Aorta (tissue), 5 donors: ENCODE measurements at regions not wholly inside any gene's neighbourhood (a gene's known extent, or its start where the extent isn't known, plus 50 kb on each side); places are given as distances from the start of the nearest gene placed in this dataset.
"Not testable (repeated sequence)": the region's sequence is repeated elsewhere in the genome, so short reads cannot be mapped to it uniquely, and the experiment has no call there.

Source experiments
- ATAC-seq: fragments of 200-7000 bp; cut with Tn5 transposase; one replicate; pipeline ENCODE4 v1.9.1; 2022; ENCODE audit warnings: moderate library complexity; ENCODE audit not compliant: low FRiP score
- DNase-seq, 2 donors: peaks; one replicate each; pipeline ENCODE4 v3.0.0-alpha.2; 2020
- H3K27ac ChIP-seq, 2 donors: one replicate each; pipeline ENCODE4 v1.5.1; 2013; ENCODE audit warnings: low read length in 2 of 2, mild to moderate bottlenecking in 2 of 2, moderate library complexity in 2 of 2, control low read depth in 1 of 2, inconsistent platforms in 1 of 2, low read depth in 1 of 2
- H3K27me3 ChIP-seq, 2 donors: one replicate each; pipeline ENCODE4 v1.6.1; 2013; ENCODE audit warnings: control low read depth in 1 of 2, low read length in 1 of 2, mild to moderate bottlenecking in 1 of 2, moderate library complexity in 1 of 2; ENCODE audit not compliant: insufficient read depth in 2 of 2, control insufficient read depth in 1 of 2
- H3K36me3 ChIP-seq, 2 donors: one replicate each; pipeline ENCODE4 v1.6.1; 2013; ENCODE audit warnings: control low read depth in 1 of 2, low read length in 1 of 2, mild to moderate bottlenecking in 1 of 2; ENCODE audit not compliant: insufficient read depth in 2 of 2, control insufficient read depth in 1 of 2
- H3K4me1 ChIP-seq, 2 donors: one replicate each; pipeline ENCODE4 v1.6.1; 2013; ENCODE audit warnings: low read length in 2 of 2, control low read depth in 1 of 2, mild to moderate bottlenecking in 1 of 2, moderate library complexity in 1 of 2; ENCODE audit not compliant: insufficient read depth in 2 of 2, control insufficient read depth in 1 of 2
- H3K4me3 ChIP-seq, 2 donors: one replicate each; pipeline ENCODE4 v1.5.1; 2013; ENCODE audit warnings: low read length in 2 of 2, control low read depth in 1 of 2, mild to moderate bottlenecking in 1 of 2
- H3K9me3 ChIP-seq: one replicate; pipeline ENCODE4 v1.6.1; 2013; ENCODE audit warnings: mild to moderate bottlenecking, low read length; ENCODE audit not compliant: control insufficient read depth
- WGBS, 2 donors: extraction: QIAGEN DNeasy Blood & Tissue Kit; methylation state at CpG; one replicate each; pipeline ENCODE4 v1.1.7; 2013; 5-methylcytosine and 5-hydroxymethylcytosine counted together
- intact Hi-C, 2 donors: fragments of 100-400 bp; cut with DNase I; formaldehyde crosslinking; loops; one replicate each; pipeline versions ENCODE4 v1.14.2 to v1.15.0; 2022
- donor health status: healthy with polysubstance abuse.
- donor health status: Bipolar disorder and iron deficiency.
- donor health status: DM: no; HTN: no; CAD: no.
- donor health status: DM: no; HTN: no; CAD: no.
- donor health status: DM: yes; HTN: yes; CAD: no.

- no peak overlapping the region for H3K4me3 ChIP-seq
- no peak for ATAC-seq
- H3K36me3 ChIP-seq: no peaks in the 10 kb centered on the region
- 52 to 65% methylated on average over 1 of the region's 1 CpG for WGBS, 2 donors
- H3K9me3 ChIP-seq: no peaks in the 10 kb centered on the region
- intact Hi-C loops: no loop called here
- H3K4me1 ChIP-seq: no peaks in the 10 kb centered on the region
- DNase-seq: no peak
- H3K27me3 ChIP-seq: no peaks in the 10 kb centered on the region
- no peak overlapping the region for H3K27ac ChIP-seq
These were observed 96.3 kb upstream of the IMMP2L start for GRCh38 chr7:111658546-111658945.

- no peak for DNase-seq
- Histone ChIP-seq H3K4me1 (no peaks in the 10 kb centered on the region), H3K36me3 (no peaks in the 10 kb centered on the region), H3K4me3 (no peak overlapping the region), H3K27me3 (no peaks in the 10 kb centered on the region), H3K27ac (no peak overlapping the region), H3K9me3 (no peaks in the 10 kb centered on the region)
- no peak for ATAC-seq
- intact Hi-C loops: no loop called here
- 48 to 54% methylated on average over 3 of the region's 3 CpGs for WGBS, 2 donors
These were observed 94.7 kb upstream of the IMMP2L start for GRCh38 chr7:111657018-111657417.

- intact Hi-C loops: no loop called here
- Histone ChIP-seq H3K4me1 (no peaks in the 10 kb centered on the region), H3K27me3 (no peaks in the 10 kb centered on the region), H3K36me3 (no peaks in the 10 kb centered on the region), H3K27ac (no peak overlapping the region), H3K4me3 (no peak overlapping the region), H3K9me3 (no peaks in the 10 kb centered on the region)
- 58 to 65% methylated on average over 6 of the region's 6 CpGs for WGBS, 2 donors
- DNase-seq (no peak), ATAC-seq (no peak)
These were observed 92.1 kb upstream of the IMMP2L start for GRCh38 chr7:111654343-111654742.

GRCh38 chr7:111653846-111654245 lies 91.6 kb upstream of the IMMP2L start:
- no peaks in the 10 kb centered on the region for H3K9me3 ChIP-seq
- WGBS, 2 donors: 94 to 95% methylated on average over 3 of the region's 3 CpGs
- H3K36me3 ChIP-seq: no peaks in the 10 kb centered on the region
- ATAC-seq: no peak
- H3K4me3 ChIP-seq: no peak overlapping the region
- H3K27me3 ChIP-seq: no peaks in the 10 kb centered on the region
- intact Hi-C loops: no loop called here
- H3K27ac ChIP-seq: no peak overlapping the region
- no peak for DNase-seq
- no peaks in the 10 kb centered on the region for H3K4me1 ChIP-seq

GRCh38 chr7:111650456-111650999 lies 88.2 kb upstream of the IMMP2L start:
- H3K27me3 ChIP-seq: no peaks in the 10 kb centered on the region
- H3K36me3 ChIP-seq: no peaks in the 10 kb centered on the region
- H3K27ac ChIP-seq: no peak overlapping the region
- no peak for DNase-seq
- ATAC-seq: no peak
- H3K4me3 ChIP-seq: no peak overlapping the region
- no peaks in the 10 kb centered on the region for H3K4me1 ChIP-seq
- WGBS, 2 donors: 18 to 23% methylated on average over 5 of the region's 5 CpGs
- H3K9me3 ChIP-seq: no peaks in the 10 kb centered on the region
- intact Hi-C loops: no loop called here

- intact Hi-C loops: no loop called here
- ATAC-seq: no peak
These were observed 85.6 kb upstream of the IMMP2L start for GRCh38 chr7:111647881-111648280.

GRCh38 chr7:111644595-111644994 lies 82.3 kb upstream of the IMMP2L start:
- H3K27ac ChIP-seq, H3K36me3 ChIP-seq, H3K4me1 ChIP-seq, intact Hi-C loops, H3K27me3 ChIP-seq, DNase-seq, H3K4me3 ChIP-seq, H3K9me3 ChIP-seq, ATAC-seq: not testable (repeated sequence)
- WGBS, 2 donors: 89 to 94% methylated on average over 14 of the region's 14 CpGs

More at GRCh38 chr7:111647881-111648280, 85.6 kb upstream of the IMMP2L start:
- 69 to 80% methylated on average over 4 of the region's 4 CpGs for WGBS, 2 donors
- H3K4me1 ChIP-seq: no peaks in the 10 kb centered on the region
- no peaks in the 10 kb centered on the region for H3K9me3 ChIP-seq
- H3K27ac ChIP-seq: no peak overlapping the region
- H3K36me3 ChIP-seq: no peaks in the 10 kb centered on the region
- H3K27me3 ChIP-seq: no peaks in the 10 kb centered on the region
- no peak overlapping the region for H3K4me3 ChIP-seq
- no peak for DNase-seq

- no peaks in the 10 kb centered on the region for H3K4me1 ChIP-seq
- no peaks in the 10 kb centered on the region for H3K9me3 ChIP-seq
- no peak overlapping the region for H3K4me3 ChIP-seq
- 85 to 88% methylated on average over 3 of the region's 3 CpGs for WGBS, 2 donors
- no peaks in the 10 kb centered on the region for H3K27me3 ChIP-seq
- no peak for DNase-seq
- intact Hi-C loops: no loop called here
- H3K27ac ChIP-seq: no peak overlapping the region
- no peak for ATAC-seq
- no peaks in the 10 kb centered on the region for H3K36me3 ChIP-seq
These were observed 80.1 kb upstream of the IMMP2L start for GRCh38 chr7:111642373-111642772.

- Histone ChIP-seq H3K27me3 (no peaks in the 10 kb centered on the region), H3K27ac (no peak overlapping the region), H3K36me3 (no peaks in the 10 kb centered on the region), H3K4me3 (no peak overlapping the region), H3K4me1 (no peaks in the 10 kb centered on the region), H3K9me3 (no peaks in the 10 kb centered on the region)
- ATAC-seq: no peak
- DNase-seq: no peak
- intact Hi-C loops: no loop called here
- WGBS, 2 donors: 7 to 17% methylated on average over 3 of the region's 3 CpGs
These were observed 78.1 kb upstream of the IMMP2L start for GRCh38 chr7:111640416-111640815.
